GF-D8 (cell line): ENCODE measurements at regions not wholly inside any gene's neighbourhood (a gene's known extent, or its start where the extent isn't known, plus 50 kb on each side); places are given as distances from the start of the nearest gene placed in this dataset.

Experiments used
- DNase-seq: peaks from one replicate; lab custom pipeline; 2025; lab: John Stamatoyannopoulos, UW

- DNase-seq = no peak
Observed at GRCh38 chr14:22036541-22037239, 363.1 kb upstream of the OR4E1 start.

GRCh38 chr14:22026527-22026926 lies 352.9 kb upstream of the OR4E1 start:
- no peak for DNase-seq

- DNase-seq = no peak
Observed at GRCh38 chr14:22025879-22026278, 352.3 kb upstream of the OR4E1 start.

DNA sequence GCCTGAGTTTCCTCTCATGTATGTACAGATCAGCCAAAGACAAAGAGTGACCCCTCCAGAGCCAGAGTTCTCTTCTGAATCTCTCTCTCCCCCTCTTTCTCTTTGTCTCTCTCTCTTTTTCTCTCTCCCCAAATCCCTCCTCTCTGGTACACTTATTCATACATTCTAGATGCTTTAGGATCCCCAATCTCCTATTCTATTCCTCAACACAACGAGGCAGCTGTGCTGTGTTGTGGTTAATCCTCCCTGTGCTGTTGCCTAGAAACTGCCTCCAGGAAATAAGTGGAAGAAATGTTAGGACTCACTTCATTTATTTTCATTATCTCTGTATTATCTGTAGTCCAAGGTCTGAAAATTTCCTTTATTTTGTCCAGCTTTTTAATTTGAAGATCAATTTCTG lies 350.5 kb upstream of the OR4E1 start:
- no peak for DNase-seq

- DNase-seq = no peak
Observed at GRCh38 chr14:22018890-22019289, 345.3 kb upstream of the OR4E1 start.

DNA sequence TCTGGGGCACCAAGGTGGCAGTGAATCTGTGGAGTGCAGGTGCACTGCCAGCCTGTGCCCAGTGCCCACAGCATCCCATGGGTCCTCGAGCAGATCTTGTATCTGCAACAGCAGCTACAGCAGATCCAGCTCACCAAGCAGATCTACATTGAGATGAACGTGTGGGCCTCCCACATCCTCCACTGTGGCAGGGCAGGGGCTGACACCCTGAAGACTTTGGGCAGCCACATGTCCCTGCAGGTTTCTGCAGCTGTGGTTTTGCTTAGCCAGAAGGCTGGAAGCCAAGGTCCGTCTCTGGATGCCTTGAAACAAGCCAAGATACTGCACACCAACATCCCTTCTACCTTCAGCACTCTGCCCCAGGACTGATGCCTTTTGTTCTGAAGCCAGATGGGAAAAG lies 338.8 kb upstream of the OR4E1 start:
- no peak for DNase-seq

GRCh38 chr14:22011253-22011642 lies 337.6 kb upstream of the OR4E1 start:
- no peak for DNase-seq

DNA sequence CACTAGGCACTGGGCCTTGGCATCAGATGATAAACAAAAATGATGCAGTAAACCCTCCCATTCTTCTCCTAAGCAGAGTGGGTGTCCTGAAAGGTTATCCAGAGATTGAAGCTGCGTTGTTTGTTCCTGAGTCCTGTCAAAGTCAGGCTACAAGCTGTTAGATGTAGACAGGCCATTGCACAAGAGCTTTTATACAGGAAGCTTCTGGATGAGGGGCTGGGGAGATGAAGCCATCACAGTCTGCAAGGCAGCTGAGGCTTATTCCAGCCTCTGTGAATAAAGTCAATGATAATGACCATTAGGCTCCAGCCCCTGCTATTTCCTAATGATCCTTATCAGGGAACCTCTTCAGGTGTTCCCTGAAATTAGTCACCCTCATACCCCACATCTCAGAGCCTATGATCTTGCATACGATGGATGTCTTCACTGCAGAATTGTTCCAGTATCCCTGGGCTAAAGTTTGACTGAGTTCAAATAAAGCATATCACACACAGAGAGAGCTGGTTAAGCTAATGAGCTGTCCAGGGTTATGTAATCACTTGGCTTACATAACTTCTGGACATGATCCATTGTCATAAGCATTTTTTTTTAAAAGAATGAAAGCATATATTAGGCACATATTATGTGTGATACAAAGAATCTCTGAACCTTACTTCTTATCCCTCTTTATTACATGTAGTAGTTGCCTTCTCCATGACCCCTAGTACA lies 337.1 kb upstream of the OR4E1 start:
- DNase-seq = no peak

- DNase-seq = no peak
Observed at GRCh38 chr14:22008766-22009165, 335.1 kb upstream of the OR4E1 start.

GRCh38 chr14:22007784-22008412 lies 334.3 kb upstream of the OR4E1 start:
- no peak for DNase-seq

GRCh38 chr14:22007363-22007762 lies 333.7 kb upstream of the OR4E1 start:
- DNase-seq = no peak

GRCh38 chr14:22003461-22003860 lies 329.8 kb upstream of the OR4E1 start:
- no peak for DNase-seq

GRCh38 chr14:22002860-22003284 lies 329.3 kb upstream of the OR4E1 start:
- no peak for DNase-seq

GRCh38 chr14:21999402-21999801 lies 325.8 kb upstream of the OR4E1 start:
- DNase-seq = no peak

GRCh38 chr14:21997300-21997699 lies 323.7 kb upstream of the OR4E1 start:
- DNase-seq = no peak

DNA sequence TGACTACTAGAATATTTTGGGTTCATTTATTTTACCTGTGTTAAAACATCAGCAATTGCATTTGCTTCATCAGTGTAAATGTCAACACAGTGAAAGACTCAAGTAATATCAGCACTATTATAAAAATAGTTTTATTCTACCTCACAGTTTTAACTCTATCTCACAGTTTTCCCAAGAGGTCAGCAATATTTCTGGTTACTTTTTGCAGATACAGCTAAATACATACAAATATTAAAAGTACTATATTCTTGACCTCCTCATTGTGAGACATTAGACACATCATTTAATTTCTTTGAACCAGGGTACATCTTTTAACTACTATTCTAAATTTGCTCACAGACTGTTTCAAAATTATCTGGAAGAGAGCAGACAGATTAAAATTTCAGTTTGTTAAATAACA lies 321.7 kb upstream of the OR4E1 start:
- DNase-seq = no peak

DNA sequence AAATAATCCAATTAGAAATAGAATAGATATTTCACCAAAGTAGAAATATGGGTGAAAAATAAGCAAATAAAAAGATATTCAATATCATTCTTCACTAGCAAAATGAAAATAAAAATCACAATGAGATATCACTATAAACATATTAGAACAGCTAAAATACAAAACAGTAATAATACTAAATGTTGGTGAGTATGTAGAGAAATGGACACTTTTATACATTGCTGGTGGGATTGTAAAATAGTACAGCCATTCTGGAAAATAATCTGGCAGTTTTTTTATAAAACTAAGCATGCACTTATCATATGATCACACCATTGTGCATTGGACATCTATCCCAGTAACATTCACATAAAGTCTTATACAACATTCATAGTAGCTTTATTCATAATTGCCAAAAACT lies 320.2 kb upstream of the OR4E1 start:
- no peak for DNase-seq

DNA sequence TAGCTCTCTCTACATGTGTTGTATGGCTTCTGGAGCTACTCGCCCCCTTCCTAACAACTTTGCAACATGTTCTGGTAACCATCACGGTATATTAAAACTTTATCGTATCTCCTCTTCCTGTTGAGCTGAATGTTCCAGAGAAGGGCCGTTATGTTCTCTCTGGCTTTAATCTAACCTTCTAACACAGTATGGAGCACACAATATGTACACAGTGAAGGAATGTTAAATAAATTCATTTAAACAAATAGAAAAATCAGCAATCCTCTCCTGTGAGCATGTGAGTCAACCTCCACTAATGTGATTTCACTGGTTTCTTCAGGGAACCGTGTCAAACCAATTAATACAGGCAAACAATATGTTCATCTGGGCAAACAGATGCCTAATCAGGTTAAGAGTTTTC lies 319.5 kb upstream of the OR4E1 start:
- no peak for DNase-seq

- DNase-seq = no peak
Observed at GRCh38 chr14:21991130-21991529, 317.5 kb upstream of the OR4E1 start.

GRCh38 chr14:21990116-21990515 lies 316.5 kb upstream of the OR4E1 start:
- DNase-seq = no peak

DNA sequence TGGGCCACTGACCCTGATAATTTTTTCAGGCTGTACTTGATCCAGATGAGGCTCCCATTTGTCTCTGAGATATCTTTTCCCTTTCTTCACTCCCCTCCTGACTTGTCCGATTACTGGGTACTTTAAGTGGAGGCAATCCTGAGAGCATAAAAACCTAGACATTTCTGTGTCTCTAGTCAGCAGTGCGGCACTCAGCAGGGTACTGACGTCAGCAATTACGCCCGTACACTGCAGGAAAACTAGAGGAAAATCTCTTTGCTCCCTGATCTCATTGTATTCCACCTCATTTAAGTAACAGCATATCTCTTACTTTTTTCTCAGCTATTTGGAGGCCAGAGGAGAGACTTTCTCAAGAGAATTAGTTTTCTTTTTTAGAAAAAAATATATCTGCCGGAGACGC lies 315.5 kb upstream of the OR4E1 start:
- DNase-seq = no peak

- DNase-seq = no peak
Observed at GRCh38 chr14:21988413-21988812, 314.8 kb upstream of the OR4E1 start.

GRCh38 chr14:21987937-21988336 lies 314.3 kb upstream of the OR4E1 start:
- DNase-seq = no peak
